SK-N-SH treated with all-trans-retinoic acid at 6 μM for 48 hours (cell line): ENCODE measurements at regions not wholly inside any gene's neighbourhood (a gene's known extent, or its start where the extent isn't known, plus 50 kb on each side); places are given as distances from the start of the nearest gene placed in this dataset.

Experiments
- ATAC-seq: fragments of 200-7000 bp; cut with Tn5 transposase; 3 replicates; pipeline ENCODE4 v1.9.1; 2020; ENCODE audit warnings: mild to moderate bottlenecking, moderate library complexity
- ARNTL ChIP-seq: fragments of 450-650 bp; formaldehyde crosslinking; IDR thresholded peaks from 2 replicates; pipeline ENCODE4 v1.5.0; 2020; ENCODE audit warnings: low read depth, mild to moderate bottlenecking, moderate library complexity, borderline replicate concordance
- BACH2 ChIP-seq: fragments of 250-450 bp; sonication (Bioruptor Pico); IDR thresholded peaks from 2 replicates; pipeline ENCODE4 v1.9.0; 2021; ENCODE audit warnings: mild to moderate bottlenecking, borderline replicate concordance
- CSDC2 ChIP-seq: fragments of 250-450 bp; sonication (Bioruptor Pico); IDR thresholded peaks from 2 replicates; pipeline ENCODE4 v1.5.0; 2020; ENCODE audit warnings: mild to moderate bottlenecking, moderate library complexity
- ESRRG ChIP-seq: fragments of 250-450 bp; sonication (Bioruptor Pico); IDR thresholded peaks from 2 replicates; pipeline ENCODE4 v1.6.1; 2021; ENCODE audit warnings: mild to moderate bottlenecking
- GLIS3 ChIP-seq: fragments of 250-450 bp; sonication (Bioruptor Pico); IDR thresholded peaks from 2 replicates; pipeline ENCODE4 v1.5.0; 2020; ENCODE audit warnings: mild to moderate bottlenecking, moderate library complexity
- ISL1 ChIP-seq: fragments of 250-450 bp; sonication (Bioruptor Pico); IDR thresholded peaks from 2 replicates; pipeline ENCODE4 v2.1.2; 2022; ENCODE audit warnings: mild to moderate bottlenecking, moderate library complexity
- OSR1 ChIP-seq: fragments of 250-450 bp; sonication (Bioruptor Pico); IDR thresholded peaks from 2 replicates; pipeline ENCODE4 v1.8.0; 2022; ENCODE audit warnings: moderate library complexity, mild to moderate bottlenecking, inconsistent platforms
- PATZ1 ChIP-seq: fragments of 250-450 bp; sonication (Bioruptor Pico); IDR thresholded peaks from 2 replicates; pipeline ENCODE4 v1.8.0; 2020; ENCODE audit warnings: mild to moderate bottlenecking, moderate library complexity, borderline replicate concordance
- PPARA ChIP-seq: fragments of 250-450 bp; sonication (Bioruptor Pico); IDR thresholded peaks from 2 replicates; pipeline ENCODE4 v1.5.0; 2020; ENCODE audit warnings: mild to moderate bottlenecking, borderline replicate concordance
- RARB ChIP-seq: fragments of 250-450 bp; sonication (Bioruptor Pico); IDR thresholded peaks from 2 replicates; pipeline ENCODE4 v1.8.0; 2021; ENCODE audit warnings: mild to moderate bottlenecking, moderate library complexity
- SNAI2 ChIP-seq: fragments of 250-450 bp; sonication (Bioruptor Pico); IDR thresholded peaks from 2 replicates; pipeline ENCODE4 v1.5.0; 2020; ENCODE audit warnings: mild to moderate bottlenecking, moderate library complexity
- TCF4 ChIP-seq: fragments of 250-450 bp; sonication (Bioruptor Pico); IDR thresholded peaks from 2 replicates; pipeline ENCODE4 v1.8.0; 2021; ENCODE audit warnings: mild to moderate bottlenecking, moderate library complexity, borderline replicate concordance
- TOX ChIP-seq: fragments of 250-450 bp; sonication (Bioruptor Pico); IDR thresholded peaks from 2 replicates; pipeline ENCODE4 v1.8.0; 2021; ENCODE audit warnings: mild to moderate bottlenecking, moderate library complexity, borderline replicate concordance
- TSHZ2 ChIP-seq: fragments of 250-450 bp; sonication (Bioruptor Pico); IDR thresholded peaks from 2 replicates; pipeline ENCODE4 v1.5.0; 2020; ENCODE audit warnings: mild to moderate bottlenecking, moderate library complexity
- ZC3H10 ChIP-seq: fragments of 250-450 bp; sonication (Bioruptor Pico); IDR thresholded peaks from 2 replicates; pipeline ENCODE4 v1.5.1; 2021; ENCODE audit warnings: mild to moderate bottlenecking, moderate library complexity
- ZFP3 ChIP-seq: fragments of 250-450 bp; sonication (Bioruptor Pico); IDR thresholded peaks from 2 replicates; pipeline ENCODE4 v1.5.0; 2020; ENCODE audit warnings: mild to moderate bottlenecking, moderate library complexity
- ZFP30 ChIP-seq: fragments of 450-650 bp; formaldehyde crosslinking; IDR thresholded peaks from 2 replicates; pipeline ENCODE4 v1.5.0; 2022; ENCODE audit warnings: mild to moderate bottlenecking, moderate library complexity
- ZNF565 ChIP-seq: fragments of 450-650 bp; formaldehyde crosslinking; conservative IDR thresholded peaks from 2 replicates; pipeline ENCODE4 v1.5.0; 2020; ENCODE audit warnings: low read depth, mild to moderate bottlenecking, moderate library complexity
- ZNF8 ChIP-seq: fragments of 450-650 bp; formaldehyde crosslinking; IDR thresholded peaks from 2 replicates; pipeline ENCODE4 v1.5.0; 2020; ENCODE audit warnings: mild to moderate bottlenecking, moderate library complexity
- TF ChIP-seq, protein P1 (sequence below): fragments of 250-450 bp; sonication (Bioruptor Pico); IDR thresholded peaks from 2 replicates; pipeline ENCODE4 v1.5.1; 2021; ENCODE audit warnings: mild to moderate bottlenecking, moderate library complexity
- TF ChIP-seq, protein P2 (sequence below): fragments of 250-450 bp; sonication (Bioruptor Pico); IDR thresholded peaks from 2 replicates; pipeline ENCODE4 v1.8.0; 2021; ENCODE audit warnings: low read depth, mild to moderate bottlenecking, moderate library complexity, borderline replicate concordance

- TF ChIP-seq, protein P1, sequence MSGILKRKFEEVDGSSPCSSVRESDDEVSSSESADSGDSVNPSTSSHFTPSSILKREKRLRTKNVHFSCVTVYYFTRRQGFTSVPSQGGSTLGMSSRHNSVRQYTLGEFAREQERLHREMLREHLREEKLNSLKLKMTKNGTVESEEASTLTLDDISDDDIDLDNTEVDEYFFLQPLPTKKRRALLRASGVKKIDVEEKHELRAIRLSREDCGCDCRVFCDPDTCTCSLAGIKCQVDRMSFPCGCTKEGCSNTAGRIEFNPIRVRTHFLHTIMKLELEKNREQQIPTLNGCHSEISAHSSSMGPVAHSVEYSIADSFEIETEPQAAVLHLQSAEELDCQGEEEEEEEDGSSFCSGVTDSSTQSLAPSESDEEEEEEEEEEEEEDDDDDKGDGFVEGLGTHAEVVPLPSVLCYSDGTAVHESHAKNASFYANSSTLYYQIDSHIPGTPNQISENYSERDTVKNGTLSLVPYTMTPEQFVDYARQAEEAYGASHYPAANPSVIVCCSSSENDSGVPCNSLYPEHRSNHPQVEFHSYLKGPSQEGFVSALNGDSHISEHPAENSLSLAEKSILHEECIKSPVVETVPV (CRISPR knock-in tag) = no peak
- TF ChIP-seq TSHZ2 (CRISPR knock-in tag) (no peak), ZNF8 (CRISPR knock-in tag) (no peak), ZNF565 (CRISPR knock-in tag) (no peak), ARNTL (no peak), GLIS3 (no peak), TOX (CRISPR knock-in tag) (no peak), PPARA (no peak), OSR1 (CRISPR knock-in tag) (no peak), PATZ1 (CRISPR knock-in tag) (no peak), CSDC2 (no peak), TCF4 (CRISPR knock-in tag) (no peak), ISL1 (CRISPR knock-in tag) (no peak), ZFP30 (no peak), ZFP3 (CRISPR knock-in tag) (no peak), RARB (CRISPR knock-in tag) (no peak)
- TF ChIP-seq, protein P2, sequence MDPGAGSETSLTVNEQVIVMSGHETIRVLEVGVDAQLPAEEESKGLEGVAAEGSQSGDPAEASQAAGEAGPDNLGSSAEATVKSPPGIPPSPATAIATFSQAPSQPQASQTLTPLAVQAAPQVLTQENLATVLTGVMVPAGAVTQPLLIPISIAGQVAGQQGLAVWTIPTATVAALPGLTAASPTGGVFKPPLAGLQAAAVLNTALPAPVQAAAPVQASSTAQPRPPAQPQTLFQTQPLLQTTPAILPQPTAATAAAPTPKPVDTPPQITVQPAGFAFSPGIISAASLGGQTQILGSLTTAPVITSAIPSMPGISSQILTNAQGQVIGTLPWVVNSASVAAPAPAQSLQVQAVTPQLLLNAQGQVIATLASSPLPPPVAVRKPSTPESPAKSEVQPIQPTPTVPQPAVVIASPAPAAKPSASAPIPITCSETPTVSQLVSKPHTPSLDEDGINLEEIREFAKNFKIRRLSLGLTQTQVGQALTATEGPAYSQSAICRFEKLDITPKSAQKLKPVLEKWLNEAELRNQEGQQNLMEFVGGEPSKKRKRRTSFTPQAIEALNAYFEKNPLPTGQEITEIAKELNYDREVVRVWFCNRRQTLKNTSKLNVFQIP (CRISPR knock-in tag) = no peak
- ATAC-seq = no peak
These were observed 455.7 kb downstream of the SUCLA2 start for GRCh38 chr13:47545201-47546024.

GRCh38 chr13:47539317-47539716 is 461.8 kb downstream of the SUCLA2 start:
- TF ChIP-seq TCF4 (CRISPR knock-in tag) (no peak), PPARA (no peak), ZFP30 (no peak), CSDC2 (no peak), ZFP3 (CRISPR knock-in tag) (no peak), PATZ1 (CRISPR knock-in tag) (no peak), ZNF565 (CRISPR knock-in tag) (no peak), RARB (CRISPR knock-in tag) (no peak), ZC3H10 (CRISPR knock-in tag) (no peak), ESRRG (CRISPR knock-in tag) (no peak), ISL1 (CRISPR knock-in tag) (no peak), OSR1 (CRISPR knock-in tag) (no peak), ZNF8 (CRISPR knock-in tag) (no peak), TSHZ2 (CRISPR knock-in tag) (no peak), GLIS3 (no peak), BACH2 (CRISPR knock-in tag) (no peak), SNAI2 (no peak)
- no peak for ATAC-seq
